ENCODE measurements at regions not wholly inside any gene's neighbourhood (a gene's known extent, or its start where the extent isn't known, plus 50 kb on each side); places are given as distances from the start of the nearest gene placed in this dataset.

DNA sequence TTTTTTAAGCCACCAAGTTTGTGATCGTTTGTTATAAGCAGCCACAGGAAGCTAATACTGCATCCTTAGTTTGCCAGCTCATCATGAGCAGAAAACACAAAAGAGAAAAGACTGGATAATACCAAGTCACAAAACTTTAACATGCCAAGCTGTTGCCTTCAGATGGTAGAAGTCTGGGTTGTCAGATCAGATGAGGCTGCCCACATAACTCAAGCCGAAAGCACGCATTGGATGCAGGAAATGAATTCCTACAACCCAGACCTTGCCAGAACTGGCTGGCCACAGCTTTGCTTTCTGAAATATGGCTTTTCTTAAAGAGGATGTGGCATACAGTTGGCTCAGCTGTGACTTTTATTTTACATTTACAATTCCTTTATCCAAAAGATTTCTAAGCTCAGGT lies 118.3 kb upstream of the NEO1 start:
- TF ChIP-seq, protein P1, sequence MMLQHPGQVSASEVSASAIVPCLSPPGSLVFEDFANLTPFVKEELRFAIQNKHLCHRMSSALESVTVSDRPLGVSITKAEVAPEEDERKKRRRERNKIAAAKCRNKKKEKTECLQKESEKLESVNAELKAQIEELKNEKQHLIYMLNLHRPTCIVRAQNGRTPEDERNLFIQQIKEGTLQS (CRISPR knock-in tag; conservative IDR thresholded peaks at IDR 0.05), result no peak
- TF ChIP-seq RELA (CRISPR knock-in tag; IDR thresholded peaks at IDR 0.05; ENCODE audit: borderline replicate concordance) (no peak), NR2C2 (CRISPR knock-in tag; IDR thresholded peaks at IDR 0.05) (no peak), ZNF416 (CRISPR knock-in tag; IDR thresholded peaks at IDR 0.05) (no peak), ELF4 (CRISPR knock-in tag; IDR thresholded peaks at IDR 0.05; ENCODE audit: low read depth) (no peak)
- TF ChIP-seq, protein P2, sequence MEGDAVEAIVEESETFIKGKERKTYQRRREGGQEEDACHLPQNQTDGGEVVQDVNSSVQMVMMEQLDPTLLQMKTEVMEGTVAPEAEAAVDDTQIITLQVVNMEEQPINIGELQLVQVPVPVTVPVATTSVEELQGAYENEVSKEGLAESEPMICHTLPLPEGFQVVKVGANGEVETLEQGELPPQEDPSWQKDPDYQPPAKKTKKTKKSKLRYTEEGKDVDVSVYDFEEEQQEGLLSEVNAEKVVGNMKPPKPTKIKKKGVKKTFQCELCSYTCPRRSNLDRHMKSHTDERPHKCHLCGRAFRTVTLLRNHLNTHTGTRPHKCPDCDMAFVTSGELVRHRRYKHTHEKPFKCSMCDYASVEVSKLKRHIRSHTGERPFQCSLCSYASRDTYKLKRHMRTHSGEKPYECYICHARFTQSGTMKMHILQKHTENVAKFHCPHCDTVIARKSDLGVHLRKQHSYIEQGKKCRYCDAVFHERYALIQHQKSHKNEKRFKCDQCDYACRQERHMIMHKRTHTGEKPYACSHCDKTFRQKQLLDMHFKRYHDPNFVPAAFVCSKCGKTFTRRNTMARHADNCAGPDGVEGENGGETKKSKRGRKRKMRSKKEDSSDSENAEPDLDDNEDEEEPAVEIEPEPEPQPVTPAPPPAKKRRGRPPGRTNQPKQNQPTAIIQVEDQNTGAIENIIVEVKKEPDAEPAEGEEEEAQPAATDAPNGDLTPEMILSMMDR (IDR thresholded peaks at IDR 0.05), result no peak
- TF ChIP-seq, protein P3, sequence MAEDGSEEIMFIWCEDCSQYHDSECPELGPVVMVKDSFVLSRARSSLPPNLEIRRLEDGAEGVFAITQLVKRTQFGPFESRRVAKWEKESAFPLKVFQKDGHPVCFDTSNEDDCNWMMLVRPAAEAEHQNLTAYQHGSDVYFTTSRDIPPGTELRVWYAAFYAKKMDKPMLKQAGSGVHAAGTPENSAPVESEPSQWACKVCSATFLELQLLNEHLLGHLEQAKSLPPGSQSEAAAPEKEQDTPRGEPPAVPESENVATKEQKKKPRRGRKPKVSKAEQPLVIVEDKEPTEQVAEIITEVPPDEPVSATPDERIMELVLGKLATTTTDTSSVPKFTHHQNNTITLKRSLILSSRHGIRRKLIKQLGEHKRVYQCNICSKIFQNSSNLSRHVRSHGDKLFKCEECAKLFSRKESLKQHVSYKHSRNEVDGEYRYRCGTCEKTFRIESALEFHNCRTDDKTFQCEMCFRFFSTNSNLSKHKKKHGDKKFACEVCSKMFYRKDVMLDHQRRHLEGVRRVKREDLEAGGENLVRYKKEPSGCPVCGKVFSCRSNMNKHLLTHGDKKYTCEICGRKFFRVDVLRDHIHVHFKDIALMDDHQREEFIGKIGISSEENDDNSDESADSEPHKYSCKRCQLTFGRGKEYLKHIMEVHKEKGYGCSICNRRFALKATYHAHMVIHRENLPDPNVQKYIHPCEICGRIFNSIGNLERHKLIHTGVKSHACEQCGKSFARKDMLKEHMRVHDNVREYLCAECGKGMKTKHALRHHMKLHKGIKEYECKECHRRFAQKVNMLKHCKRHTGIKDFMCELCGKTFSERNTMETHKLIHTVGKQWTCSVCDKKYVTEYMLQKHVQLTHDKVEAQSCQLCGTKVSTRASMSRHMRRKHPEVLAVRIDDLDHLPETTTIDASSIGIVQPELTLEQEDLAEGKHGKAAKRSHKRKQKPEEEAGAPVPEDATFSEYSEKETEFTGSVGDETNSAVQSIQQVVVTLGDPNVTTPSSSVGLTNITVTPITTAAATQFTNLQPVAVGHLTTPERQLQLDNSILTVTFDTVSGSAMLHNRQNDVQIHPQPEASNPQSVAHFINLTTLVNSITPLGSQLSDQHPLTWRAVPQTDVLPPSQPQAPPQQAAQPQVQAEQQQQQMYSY (CRISPR knock-in tag; IDR thresholded peaks at IDR 0.05), result no peak
- TF ChIP-seq, protein P4, sequence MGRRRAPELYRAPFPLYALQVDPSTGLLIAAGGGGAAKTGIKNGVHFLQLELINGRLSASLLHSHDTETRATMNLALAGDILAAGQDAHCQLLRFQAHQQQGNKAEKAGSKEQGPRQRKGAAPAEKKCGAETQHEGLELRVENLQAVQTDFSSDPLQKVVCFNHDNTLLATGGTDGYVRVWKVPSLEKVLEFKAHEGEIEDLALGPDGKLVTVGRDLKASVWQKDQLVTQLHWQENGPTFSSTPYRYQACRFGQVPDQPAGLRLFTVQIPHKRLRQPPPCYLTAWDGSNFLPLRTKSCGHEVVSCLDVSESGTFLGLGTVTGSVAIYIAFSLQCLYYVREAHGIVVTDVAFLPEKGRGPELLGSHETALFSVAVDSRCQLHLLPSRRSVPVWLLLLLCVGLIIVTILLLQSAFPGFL (CRISPR knock-in tag; IDR thresholded peaks at IDR 0.05; ENCODE audit: borderline replicate concordance), result no peak
